ENCODE measurements at regions not wholly inside any gene's neighbourhood (a gene's known extent, or its start where the extent isn't known, plus 50 kb on each side); places are given as distances from the start of the nearest gene placed in this dataset.

DNA sequence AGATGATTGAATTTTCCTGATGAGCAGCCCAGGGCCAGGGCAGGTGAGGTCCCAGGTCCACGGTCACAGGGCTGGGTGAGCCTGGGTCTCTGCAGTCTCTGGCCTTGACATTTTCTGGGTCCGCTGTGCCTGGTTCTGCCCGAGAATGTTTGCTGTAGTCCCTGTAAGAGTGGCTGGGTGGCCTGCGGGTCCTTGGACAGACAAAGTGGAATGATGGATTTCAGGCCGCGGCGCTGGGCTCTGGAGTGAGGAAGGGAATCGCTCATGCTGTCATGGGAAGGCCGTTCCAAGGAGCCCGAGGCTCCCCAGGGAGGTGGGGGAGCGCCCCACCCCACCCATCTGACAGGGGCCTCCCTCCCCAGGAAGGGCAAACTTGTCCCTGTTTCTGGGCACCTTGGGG lies 153.5 kb upstream of the CIBAR2 start:
- H3F3A ChIP-seq (ENCODE audit: control insufficient read depth, insufficient read depth): no peaks in the 10 kb centered on the region
- H3K4me3 ChIP-seq (ENCODE audit: low read length): no peak overlapping the region
- H4K20me1 ChIP-seq (ENCODE audit: control insufficient read depth, insufficient read depth, low read depth, low read length): no peaks in the 10 kb centered on the region
- H3K9me3 ChIP-seq (ENCODE audit: control insufficient read depth, insufficient read depth, low read length): no peaks in the 10 kb centered on the region
- H3K27ac ChIP-seq (ENCODE audit: low read depth, low read length): no peak overlapping the region
- H3K36me3 ChIP-seq (ENCODE audit: control insufficient read depth, low read length): no peaks in the 10 kb centered on the region
- H3K27me3 ChIP-seq (ENCODE audit: control insufficient read depth, low read length): peaks cover 25% of the 10 kb centered on the region
- no peak overlapping the region for H3K4me2 ChIP-seq (ENCODE audit: low read length)
- no peaks in the 10 kb centered on the region for H3K79me2 ChIP-seq (ENCODE audit: control insufficient read depth, low read length)
- H3K9me2 ChIP-seq (replicated peaks; ENCODE audit: control insufficient read depth, low read length): no peaks in the 10 kb centered on the region
- TF ChIP-seq CTCF (IDR thresholded peaks at IDR 0.05; ENCODE audit: low read depth, low read length, poor library complexity, severe bottlenecking) (no peak), EZH2phosphoT487 (IDR thresholded peaks at IDR 0.05; ENCODE audit: borderline replicate concordance, low read length) (no peak)
- no peaks in the 10 kb centered on the region for H3K4me1 ChIP-seq (ENCODE audit: control insufficient read depth, low read length)

GRCh38 chr16:85266857-85267256 lies 154.6 kb upstream of the CIBAR2 start:
- H3K4me3 ChIP-seq (ENCODE audit: low read length): no peak overlapping the region
- peaks cover 15% of the 10 kb centered on the region for H3K27me3 ChIP-seq (ENCODE audit: control insufficient read depth, low read length)
- no peak overlapping the region for H3K4me2 ChIP-seq (ENCODE audit: low read length)
- no peaks in the 10 kb centered on the region for H3K9me2 ChIP-seq (replicated peaks; ENCODE audit: control insufficient read depth, low read length)
- no peak for TF ChIP-seq CTCF (IDR thresholded peaks at IDR 0.05; ENCODE audit: low read depth, low read length, poor library complexity, severe bottlenecking)
- no peak for TF ChIP-seq EZH2phosphoT487 (IDR thresholded peaks at IDR 0.05; ENCODE audit: borderline replicate concordance, low read length)
- H3F3A ChIP-seq (ENCODE audit: control insufficient read depth, insufficient read depth): no peaks in the 10 kb centered on the region
- H3K79me2 ChIP-seq (ENCODE audit: control insufficient read depth, low read length): no peaks in the 10 kb centered on the region
- no peaks in the 10 kb centered on the region for H4K20me1 ChIP-seq (ENCODE audit: control insufficient read depth, insufficient read depth, low read depth, low read length)
- H3K36me3 ChIP-seq (ENCODE audit: control insufficient read depth, low read length): no peaks in the 10 kb centered on the region
- no peaks in the 10 kb centered on the region for H3K9me3 ChIP-seq (ENCODE audit: control insufficient read depth, insufficient read depth, low read length)
- no peak overlapping the region for H3K27ac ChIP-seq (ENCODE audit: low read depth, low read length)
- no peaks in the 10 kb centered on the region for H3K4me1 ChIP-seq (ENCODE audit: control insufficient read depth, low read length)

- TF ChIP-seq CTCF (IDR thresholded peaks at IDR 0.05; ENCODE audit: low read depth, low read length, poor library complexity, severe bottlenecking): no peak
- no peak for TF ChIP-seq EZH2phosphoT487 (IDR thresholded peaks at IDR 0.05; ENCODE audit: borderline replicate concordance, low read length)
- Histone ChIP-seq H3K4me2 (ENCODE audit: low read length) (no peak overlapping the region), H4K20me1 (ENCODE audit: control insufficient read depth, insufficient read depth, low read depth, low read length) (no peaks in the 10 kb centered on the region), H3K4me3 (ENCODE audit: low read length) (no peak overlapping the region), H3K27ac (ENCODE audit: low read depth, low read length) (no peak overlapping the region), H3K27me3 (ENCODE audit: control insufficient read depth, low read length) (peaks cover 8% of the 10 kb centered on the region), H3K36me3 (ENCODE audit: control insufficient read depth, low read length) (no peaks in the 10 kb centered on the region), H3F3A (ENCODE audit: control insufficient read depth, insufficient read depth) (no peaks in the 10 kb centered on the region), H3K79me2 (ENCODE audit: control insufficient read depth, low read length) (no peaks in the 10 kb centered on the region), H3K4me1 (ENCODE audit: control insufficient read depth, low read length) (no peaks in the 10 kb centered on the region), H3K9me3 (ENCODE audit: control insufficient read depth, insufficient read depth, low read length) (no peaks in the 10 kb centered on the region), H3K9me2 (replicated peaks; ENCODE audit: control insufficient read depth, low read length) (no peaks in the 10 kb centered on the region)
These were observed 155.2 kb upstream of the CIBAR2 start for GRCh38 chr16:85267414-85267945.
